Ovary (tissue), 7 donors: ENCODE measurements at regions not wholly inside any gene's neighbourhood (a gene's known extent, or its start where the extent isn't known, plus 50 kb on each side); places are given as distances from the start of the nearest gene placed in this dataset.

ENCODE experiments used
- DNase-seq, 5 donors: peaks; one replicate each; pipeline ENCODE4 v3.0.0-alpha.2; 2019 to 2020
- H3K27ac ChIP-seq, 2 donors: fragments of 200-600 bp; one replicate each; pipeline versions ENCODE4 v1.5.1 to v1.8.0; 2019 to 2022
- H3K27me3 ChIP-seq: fragments of 200-600 bp; one replicate; pipeline ENCODE4 v1.8.0; 2022
- H3K36me3 ChIP-seq: fragments of 200-600 bp; sonication (generic); one replicate; pipeline ENCODE4 v1.5.1; 2019
- H3K4me1 ChIP-seq: one replicate; pipeline ENCODE4 v1.8.1; 2013; ENCODE audit warnings: mild to moderate bottlenecking, moderate library complexity; ENCODE audit not compliant: insufficient read depth
- H3K4me3 ChIP-seq: fragments of 200-600 bp; sonication (generic); one replicate; pipeline ENCODE4 v1.5.1; 2017
- H3K9me3 ChIP-seq, 2 donors: fragments of 200-600 bp in 1 of 2; sonication (generic) in 1 of 2; one replicate each; pipeline versions ENCODE4 v1.5.1 to v1.8.1; 2013 to 2019; ENCODE audit warnings: mild to moderate bottlenecking in 1 of 2, moderate library complexity in 1 of 2
- EP300 ChIP-seq: sonication (generic); formaldehyde crosslinking; IDR thresholded peaks from one replicate; pipeline ENCODE4 v1.6.1; 2017; ENCODE audit warnings: antibody characterized with exemption
- POLR2A ChIP-seq: fragments of 450-650 bp; IDR thresholded peaks from one replicate; pipeline ENCODE4 v1.6.1; 2017; ENCODE audit warnings: antibody characterized with exemption, mild to moderate bottlenecking, moderate library complexity
- WGBS, 3 donors: extraction: QIAGEN DNeasy Blood & Tissue Kit in 1 of 3; methylation state at CpG; one replicate each; pipeline versions ENCODE4 v1.1.5 to v1.1.7; 2013 to 2017; 5-methylcytosine and 5-hydroxymethylcytosine counted together
- intact Hi-C, 4 donors: fragments of 100-400 bp; cut with DNase I; formaldehyde crosslinking; loops; one replicate each; pipeline versions ENCODE4 v1.11.0 to v1.15.1; 2022 to 2023
- TF ChIP-seq, protein P1 (sequence below), 3 donors: fragments of 450-650 bp in 2 of 3; fragments of 200-600 bp in 1 of 3; IDR thresholded peaks; one replicate each; pipeline versions ENCODE4 v1.5.1 to v1.8.0; 2016 to 2022; ENCODE audit warnings: antibody characterized with exemption in 3 of 3, mild to moderate bottlenecking in 1 of 3
- donor health status: DM: no; HTN: no; CAD: no; lungs with moderate emphysema.
- donor health status: DM: no; HTN: no; CAD: no.
- donor health status: Bipolar disorder and iron deficiency.
- donor health status: DM: no; HTN: no; CAD: no.
- donor health status: DM: yes; HTN: yes; CAD: no.

DNA sequence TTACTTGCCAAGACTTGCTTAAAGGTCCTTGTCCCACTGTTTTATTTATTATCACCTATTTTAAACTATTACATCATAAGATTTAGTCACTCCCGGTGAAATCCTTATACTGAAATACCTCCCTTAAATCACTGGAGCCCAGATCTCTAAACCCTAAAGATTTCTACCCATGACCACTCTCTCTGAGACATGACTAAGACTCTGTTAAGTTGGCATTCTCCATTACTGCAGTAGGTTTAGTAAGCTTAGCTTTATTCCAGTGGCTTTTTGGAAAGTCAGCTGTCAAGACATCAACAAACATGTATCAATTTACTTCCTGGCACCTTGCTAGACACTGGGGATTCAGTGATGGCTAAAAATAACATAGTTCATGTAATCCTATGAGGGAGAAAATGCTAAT is 874.2 kb downstream of the KCNMA1 start:
- WGBS, 3 donors = 53 to 73% (median 71%) methylated on average over 1 of the region's 1 CpG
- Histone ChIP-seq H3K9me3 (no peaks in the 10 kb centered on the region), H3K27me3 (no peaks in the 10 kb centered on the region), H3K4me1 (no peaks in the 10 kb centered on the region), H3K4me3 (no peak overlapping the region), H3K27ac (no peak overlapping the region), H3K36me3 (no peaks in the 10 kb centered on the region)
- intact Hi-C loops = no loop called here
- no peak for DNase-seq
- TF ChIP-seq, protein P1, sequence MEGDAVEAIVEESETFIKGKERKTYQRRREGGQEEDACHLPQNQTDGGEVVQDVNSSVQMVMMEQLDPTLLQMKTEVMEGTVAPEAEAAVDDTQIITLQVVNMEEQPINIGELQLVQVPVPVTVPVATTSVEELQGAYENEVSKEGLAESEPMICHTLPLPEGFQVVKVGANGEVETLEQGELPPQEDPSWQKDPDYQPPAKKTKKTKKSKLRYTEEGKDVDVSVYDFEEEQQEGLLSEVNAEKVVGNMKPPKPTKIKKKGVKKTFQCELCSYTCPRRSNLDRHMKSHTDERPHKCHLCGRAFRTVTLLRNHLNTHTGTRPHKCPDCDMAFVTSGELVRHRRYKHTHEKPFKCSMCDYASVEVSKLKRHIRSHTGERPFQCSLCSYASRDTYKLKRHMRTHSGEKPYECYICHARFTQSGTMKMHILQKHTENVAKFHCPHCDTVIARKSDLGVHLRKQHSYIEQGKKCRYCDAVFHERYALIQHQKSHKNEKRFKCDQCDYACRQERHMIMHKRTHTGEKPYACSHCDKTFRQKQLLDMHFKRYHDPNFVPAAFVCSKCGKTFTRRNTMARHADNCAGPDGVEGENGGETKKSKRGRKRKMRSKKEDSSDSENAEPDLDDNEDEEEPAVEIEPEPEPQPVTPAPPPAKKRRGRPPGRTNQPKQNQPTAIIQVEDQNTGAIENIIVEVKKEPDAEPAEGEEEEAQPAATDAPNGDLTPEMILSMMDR (IDR thresholded peaks at IDR 0.05) = no peak
- TF ChIP-seq POLR2A = no peak
- TF ChIP-seq EP300 = no peak

DNA sequence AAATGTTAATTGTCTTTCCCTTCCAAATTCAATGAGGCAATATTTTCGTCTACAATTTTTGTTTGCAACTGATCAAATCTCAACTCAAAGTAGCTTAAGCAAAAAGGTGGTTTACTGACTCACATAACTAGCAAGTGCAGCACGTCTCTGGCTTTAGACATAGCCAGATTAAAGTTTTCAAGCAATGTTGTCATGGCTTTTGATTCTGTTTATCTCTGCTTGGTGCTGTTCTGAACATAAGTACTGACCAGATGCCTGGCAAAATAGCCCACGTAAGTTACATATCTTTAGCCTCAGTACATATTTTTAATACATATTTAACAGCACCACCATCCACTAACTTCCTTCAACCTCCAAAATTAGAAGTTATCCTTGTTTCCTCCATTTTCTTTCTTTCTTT is 877.9 kb downstream of the KCNMA1 start:
- intact Hi-C loops = no loop called here
- no peak for DNase-seq
- TF ChIP-seq, protein P1 (IDR thresholded peaks at IDR 0.05) = no peak
- TF ChIP-seq EP300 (no peak), POLR2A (no peak)
- Histone ChIP-seq H3K27ac (no peak overlapping the region), H3K27me3 (no peaks in the 10 kb centered on the region), H3K9me3 (no peaks in the 10 kb centered on the region), H3K36me3 (no peaks in the 10 kb centered on the region), H3K4me1 (no peaks in the 10 kb centered on the region), H3K4me3 (no peak overlapping the region)
- WGBS, 3 donors = 20 to 27% (median 23%) methylated on average over 3 of the region's 3 CpGs

DNA sequence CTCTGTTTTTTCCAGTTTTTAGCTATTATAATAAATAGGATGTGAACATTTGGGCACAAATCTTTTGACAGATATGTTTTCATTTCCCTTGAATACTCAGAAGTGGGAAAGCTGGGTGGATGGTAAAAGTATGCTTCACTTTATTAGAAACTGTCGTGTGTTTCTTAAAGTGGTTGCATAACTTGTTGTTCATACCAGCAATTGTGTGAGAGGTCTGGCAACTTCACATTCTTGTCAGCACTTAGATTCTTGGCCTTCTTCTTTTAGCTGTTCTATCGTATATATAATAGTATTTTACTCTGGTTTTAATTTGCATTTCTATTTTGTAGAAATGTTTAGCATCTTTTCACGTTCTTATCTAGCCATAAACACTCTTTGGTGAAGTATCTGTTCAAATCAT is 894.4 kb downstream of the KCNMA1 start:
- Histone ChIP-seq H3K36me3 (no peaks in the 10 kb centered on the region), H3K27ac (no peak overlapping the region), H3K9me3 (no peaks in the 10 kb centered on the region), H3K4me3 (no peak overlapping the region), H3K27me3 (no peaks in the 10 kb centered on the region), H3K4me1 (no peaks in the 10 kb centered on the region)
- TF ChIP-seq, protein P1 (IDR thresholded peaks at IDR 0.05) = no peak
- TF ChIP-seq POLR2A = no peak
- no peak for TF ChIP-seq EP300
- WGBS, 3 donors = 51 to 62% (median 58%) methylated on average over 3 of the region's 3 CpGs
- DNase-seq = no peak
- intact Hi-C loops = no loop called here

DNA sequence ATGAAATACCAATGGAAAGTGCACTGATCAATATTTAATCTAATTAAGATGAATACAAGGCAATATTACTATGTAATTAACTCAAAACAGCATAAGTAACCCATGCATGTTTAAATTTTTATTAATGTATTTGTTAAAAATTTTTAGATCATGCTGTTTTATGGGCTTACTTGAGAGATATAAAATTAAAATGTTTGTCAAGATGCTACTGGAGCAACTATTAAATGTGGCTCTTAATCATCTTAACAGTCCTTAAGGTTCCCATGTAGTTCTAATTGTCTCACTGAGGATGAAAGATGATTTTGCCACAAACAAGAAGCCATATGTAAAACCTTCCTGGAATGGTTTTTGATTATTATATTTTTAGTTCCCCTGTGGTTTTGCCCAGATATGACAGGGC is 897.1 kb downstream of the KCNMA1 start:
- intact Hi-C loops = no loop called here
- H3K4me1 ChIP-seq = no peaks in the 10 kb centered on the region
- H3K27me3 ChIP-seq = no peaks in the 10 kb centered on the region
- no peak for DNase-seq
- H3K9me3 ChIP-seq = no peaks in the 10 kb centered on the region
- H3K36me3 ChIP-seq = no peaks in the 10 kb centered on the region
- no peak overlapping the region for H3K4me3 ChIP-seq
- TF ChIP-seq, protein P1 (IDR thresholded peaks at IDR 0.05) = no peak
- TF ChIP-seq POLR2A = no peak
- no peak for TF ChIP-seq EP300
- H3K27ac ChIP-seq = no peak overlapping the region

DNA sequence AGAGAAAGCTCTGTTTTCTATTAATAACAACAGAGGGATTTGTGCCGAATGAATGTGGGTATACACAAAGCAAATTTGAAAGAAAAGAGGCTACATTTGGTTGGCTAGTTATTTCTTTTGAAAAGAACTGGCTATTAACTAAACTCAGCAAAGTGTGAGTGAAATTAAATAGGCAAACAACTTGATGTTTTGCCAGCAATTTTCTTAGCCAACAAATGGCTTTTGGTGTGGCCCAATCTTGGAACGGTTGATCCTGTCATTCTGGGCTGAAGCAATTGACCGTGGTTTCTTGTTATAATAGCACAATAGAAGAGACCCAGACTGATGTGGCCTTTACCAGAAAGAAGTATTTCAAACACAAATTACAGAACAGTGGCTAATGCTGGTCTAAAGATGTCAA is 898.6 kb downstream of the KCNMA1 start:
- Histone ChIP-seq H3K4me3 (no peak overlapping the region), H3K27me3 (no peaks in the 10 kb centered on the region), H3K27ac (no peak overlapping the region), H3K36me3 (no peaks in the 10 kb centered on the region), H3K9me3 (no peaks in the 10 kb centered on the region), H3K4me1 (no peaks in the 10 kb centered on the region)
- whole genome bisulfite sequencing, 3 donors = 86 to 89% (median 87%) methylated on average over 3 of the region's 3 CpGs
- TF ChIP-seq POLR2A (no peak), EP300 (no peak)
- TF ChIP-seq, protein P1 (IDR thresholded peaks at IDR 0.05) = no peak
- intact Hi-C loops = no loop called here
- DNase-seq = no peak
